Neural progenitor cell (in vitro differentiated cells): ENCODE measurements at regions not wholly inside any gene's neighbourhood (a gene's known extent, or its start where the extent isn't known, plus 50 kb on each side); places are given as distances from the start of the nearest gene placed in this dataset.

ENCODE experiments used
- CTCF ChIP-seq: fragments of 200-600 bp; sonication (generic); IDR thresholded peaks from 2 replicates; pipeline ENCODE4 v1.5.1; 2017; ENCODE audit warnings: antibody characterized with exemption, mild to moderate bottlenecking
- EZH2 ChIP-seq: fragments of 200-600 bp; sonication (generic); IDR thresholded peaks from 2 replicates; pipeline ENCODE4 v1.6.1; 2017; ENCODE audit warnings: antibody characterized with exemption, mild to moderate bottlenecking, moderate library complexity
- EZH2phosphoT487 ChIP-seq: fragments of 200-600 bp; sonication (generic); IDR thresholded peaks from 2 replicates; pipeline ENCODE4 v1.6.1; 2017; ENCODE audit warnings: antibody characterized with exemption

GRCh38 chr7:63114371-63114985 is 884.2 kb upstream of the ZNF722 start:
- TF ChIP-seq CTCF (no peak), EZH2 (no peak), EZH2phosphoT487 (no peak)
